Upper lobe of left lung (tissue), 4 donors: ENCODE measurements at regions not wholly inside any gene's neighbourhood (a gene's known extent, or its start where the extent isn't known, plus 50 kb on each side); places are given as distances from the start of the nearest gene placed in this dataset.

Experiments
- EP300 ChIP-seq, 4 donors: sonication (generic); formaldehyde crosslinking; IDR thresholded peaks; one replicate each; pipeline ENCODE4 v1.5.1; 2017; ENCODE audit warnings: antibody characterized with exemption in 4 of 4, control low read depth in 2 of 4
- POLR2A ChIP-seq, 4 donors: fragments of 450-650 bp; IDR thresholded peaks; one replicate each; pipeline ENCODE4 v1.5.1; 2016 to 2017; ENCODE audit warnings: antibody characterized with exemption in 4 of 4, mild to moderate bottlenecking in 2 of 4
- POLR2AphosphoS5 ChIP-seq, 2 donors: sonication (generic); formaldehyde crosslinking; IDR thresholded peaks; one replicate each; pipeline ENCODE4 v1.5.1; 2017; ENCODE audit warnings: antibody characterized with exemption in 2 of 2
- TF ChIP-seq, protein P1 (sequence below), 6 experiments: fragments of 450-650 bp in 4 of 6; fragments of 200-600 bp in 2 of 6; sonication (generic) in 2 of 6; IDR thresholded peaks; one replicate each; pipeline ENCODE4 v1.5.1; 2016 to 2019; ENCODE audit warnings: antibody characterized with exemption in 6 of 6

DNA sequence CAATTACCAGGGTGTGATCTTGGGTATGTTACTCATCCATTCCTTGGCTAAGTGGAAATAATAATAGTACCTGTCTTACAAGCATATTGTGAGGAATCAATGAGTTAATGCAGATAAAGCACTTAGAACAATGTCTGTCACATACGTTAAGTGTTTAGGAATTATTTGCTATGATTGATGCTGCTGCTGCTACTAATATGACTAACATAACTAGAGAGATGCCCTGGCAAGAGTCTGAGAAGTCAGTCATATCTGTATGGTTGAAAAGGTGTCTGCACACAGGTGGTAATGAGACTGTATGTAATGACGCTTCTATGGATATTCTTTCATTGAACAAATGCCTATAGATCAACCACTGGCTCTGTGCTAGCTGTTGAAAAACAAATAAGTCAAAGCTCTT lies 100.1 kb upstream of the PCGF5 start:
- TF ChIP-seq, protein P1, sequence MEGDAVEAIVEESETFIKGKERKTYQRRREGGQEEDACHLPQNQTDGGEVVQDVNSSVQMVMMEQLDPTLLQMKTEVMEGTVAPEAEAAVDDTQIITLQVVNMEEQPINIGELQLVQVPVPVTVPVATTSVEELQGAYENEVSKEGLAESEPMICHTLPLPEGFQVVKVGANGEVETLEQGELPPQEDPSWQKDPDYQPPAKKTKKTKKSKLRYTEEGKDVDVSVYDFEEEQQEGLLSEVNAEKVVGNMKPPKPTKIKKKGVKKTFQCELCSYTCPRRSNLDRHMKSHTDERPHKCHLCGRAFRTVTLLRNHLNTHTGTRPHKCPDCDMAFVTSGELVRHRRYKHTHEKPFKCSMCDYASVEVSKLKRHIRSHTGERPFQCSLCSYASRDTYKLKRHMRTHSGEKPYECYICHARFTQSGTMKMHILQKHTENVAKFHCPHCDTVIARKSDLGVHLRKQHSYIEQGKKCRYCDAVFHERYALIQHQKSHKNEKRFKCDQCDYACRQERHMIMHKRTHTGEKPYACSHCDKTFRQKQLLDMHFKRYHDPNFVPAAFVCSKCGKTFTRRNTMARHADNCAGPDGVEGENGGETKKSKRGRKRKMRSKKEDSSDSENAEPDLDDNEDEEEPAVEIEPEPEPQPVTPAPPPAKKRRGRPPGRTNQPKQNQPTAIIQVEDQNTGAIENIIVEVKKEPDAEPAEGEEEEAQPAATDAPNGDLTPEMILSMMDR (IDR thresholded peaks at IDR 0.05): no peak
- TF ChIP-seq POLR2A (IDR thresholded peaks at IDR 0.05) (no peak), POLR2AphosphoS5 (IDR thresholded peaks at IDR 0.05) (no peak), EP300 (IDR thresholded peaks at IDR 0.05) (no peak)
